Ovary (tissue), 3 donors: ENCODE measurements at regions not wholly inside any gene's neighbourhood (a gene's known extent, or its start where the extent isn't known, plus 50 kb on each side); places are given as distances from the start of the nearest gene placed in this dataset.

Experiments used
- CTCF ChIP-seq, 3 donors: fragments of 450-650 bp in 2 of 3; fragments of 200-600 bp in 1 of 3; IDR thresholded peaks; one replicate each; pipeline versions ENCODE4 v1.5.1 to v1.8.0; 2016 to 2022; ENCODE audit warnings: antibody characterized with exemption in 3 of 3, mild to moderate bottlenecking in 1 of 3
- EP300 ChIP-seq: sonication (generic); formaldehyde crosslinking; IDR thresholded peaks from one replicate; pipeline ENCODE4 v1.6.1; 2017; ENCODE audit warnings: antibody characterized with exemption
- donor health status: DM: no; HTN: no; CAD: no.

- TF ChIP-seq CTCF (IDR thresholded peaks at IDR 0.05) (no peak), EP300 (no peak)
These were observed 377.3 kb downstream of the LNPK start for GRCh38 chr2:175624785-175625184.
